IMR-90 (cell line): ENCODE measurements at regions not wholly inside any gene's neighbourhood (a gene's known extent, or its start where the extent isn't known, plus 50 kb on each side); places are given as distances from the start of the nearest gene placed in this dataset.

ENCODE experiments used
- ATAC-seq: fragments of 200-7000 bp; cut with Tn5 transposase; 2 replicates; pipeline ENCODE4 v1.9.1; 2020; ENCODE audit warnings: low read depth, mild to moderate bottlenecking, moderate library complexity
- BruUV-seq: library from RNA; stranded (reverse); fragments of 400-500 nt; replicated peaks from 2 replicates; lab custom pipeline; 2021; lab: Mats Ljungman, UMichigan
- CTCF ChIA-PET: fragments of 300-600 bp; formaldehyde crosslinking; extraction: SDS; loops from one replicate; lab custom pipeline; 2021; ENCODE audit warnings: antibody characterized with exemption; lab: Yijun Ruan, JAX
- POLR2A ChIA-PET: fragments of 300-600 bp; sonication (Branson Sonifier 250); formaldehyde crosslinking; loops from one replicate; lab custom pipeline; 2022; ENCODE audit warnings: antibody characterized with exemption; ENCODE audit not compliant: unreplicated experiment; lab: Charles Lee
- DNase-seq: peaks from one replicate; pipeline ENCODE4 v3.0.0; 2013
- H2AFZ ChIP-seq: replicated peaks from 2 replicates; pipeline ENCODE3; 2013; ENCODE audit warnings: low read length, mild to moderate bottlenecking; ENCODE audit not compliant: poor library complexity
- H2AK5ac ChIP-seq: 2 replicates; pipeline ENCODE4 v1.6.1; 2013; ENCODE audit warnings: low read depth, low read length, inconsistent platforms
- H2AK9ac ChIP-seq: replicated peaks from 2 replicates; pipeline ENCODE3; 2013; ENCODE audit warnings: mild to moderate bottlenecking, low read depth, low read length, moderate library complexity; ENCODE audit not compliant: poor library complexity
- H2BK120ac ChIP-seq: 2 replicates; pipeline ENCODE4 v1.6.1; 2013; ENCODE audit warnings: low read depth, low read length, inconsistent platforms
- H2BK15ac ChIP-seq: 3 replicates; pipeline ENCODE4 v1.6.1; 2013; ENCODE audit warnings: low read depth, low read length, inconsistent platforms
- H2BK20ac ChIP-seq: 2 replicates; pipeline ENCODE4 v1.6.1; 2013; ENCODE audit warnings: low read depth, mild to moderate bottlenecking, inconsistent platforms, low read length, moderate library complexity
- H2BK5ac ChIP-seq: 2 replicates; pipeline ENCODE4 v1.6.1; 2013; ENCODE audit warnings: mild to moderate bottlenecking, low read depth, low read length, inconsistent platforms; ENCODE audit not compliant: poor library complexity, severe bottlenecking
- H3K14ac ChIP-seq: replicated peaks from 2 replicates; pipeline ENCODE4 v1.6.1; 2013; ENCODE audit warnings: low read depth, low read length, inconsistent platforms
- H3K18ac ChIP-seq: 2 replicates; pipeline ENCODE4 v1.6.1; 2013; ENCODE audit warnings: low read depth, low read length, control low read depth
- H3K23ac ChIP-seq: 2 replicates; pipeline ENCODE4 v1.6.1; 2013; ENCODE audit warnings: low read depth, low read length, inconsistent platforms
- H3K27ac ChIP-seq: 2 replicates; pipeline ENCODE4 v1.5.1; 2013; ENCODE audit warnings: mild to moderate bottlenecking, control low read depth, low read length; ENCODE audit not compliant: insufficient read depth
- H3K27me3 ChIP-seq: 2 replicates; pipeline ENCODE4 v1.6.1; 2013; ENCODE audit warnings: low read length; ENCODE audit not compliant: control insufficient read depth, insufficient read depth
- H3K36me3 ChIP-seq: 2 replicates; pipeline ENCODE4 v1.6.1; 2013; ENCODE audit warnings: low read length, mixed read lengths; ENCODE audit not compliant: control insufficient read depth, insufficient read depth
- H3K4ac ChIP-seq: 2 replicates; pipeline ENCODE4 v1.6.1; 2013; ENCODE audit warnings: low read depth, low read length, inconsistent platforms
- H3K4me1 ChIP-seq: 2 replicates; pipeline ENCODE4 v1.6.1; 2013; ENCODE audit warnings: low read length, mixed read lengths; ENCODE audit not compliant: control insufficient read depth, insufficient read depth
- H3K4me2 ChIP-seq: 2 replicates; pipeline ENCODE4 v1.6.1; 2013; ENCODE audit warnings: low read depth, mild to moderate bottlenecking, control low read depth, low read length, moderate library complexity
- H3K4me3 ChIP-seq: 2 replicates; pipeline ENCODE4 v1.5.1; 2013; ENCODE audit warnings: low read depth, mild to moderate bottlenecking, control low read depth, low read length, moderate library complexity; ENCODE audit not compliant: insufficient read depth
- H3K56ac ChIP-seq: 2 replicates; pipeline ENCODE4 v1.6.1; 2013; ENCODE audit warnings: low read length, inconsistent platforms; ENCODE audit not compliant: insufficient read depth; ENCODE audit errors: extremely low read depth
- H3K79me1 ChIP-seq, 2 experiments: 2 replicates each; pipeline ENCODE4 v1.6.1; 2013; ENCODE audit warnings: low read length in 2 of 2, inconsistent platforms in 1 of 2, low read depth in 1 of 2
- H3K9ac ChIP-seq: 2 replicates; pipeline ENCODE4 v1.6.1; 2013; ENCODE audit warnings: low read depth, low read length, control low read depth
- H3K9me1 ChIP-seq: 2 replicates; pipeline ENCODE4 v1.6.1; 2013; ENCODE audit warnings: low read length, inconsistent platforms; ENCODE audit not compliant: insufficient read depth
- H3K9me3 ChIP-seq: 2 replicates; pipeline ENCODE4 v1.6.1; 2013; ENCODE audit warnings: low read length; ENCODE audit not compliant: control insufficient read depth, insufficient read depth
- H4K20me1 ChIP-seq: 2 replicates; pipeline ENCODE4 v1.6.1; 2013; ENCODE audit warnings: low read length, inconsistent platforms; ENCODE audit not compliant: insufficient read depth
- H4K5ac ChIP-seq: 2 replicates; pipeline ENCODE4 v1.6.1; 2013; ENCODE audit warnings: mild to moderate bottlenecking, low read depth, low read length, control low read depth
- H4K8ac ChIP-seq, 2 experiments: 2 replicates each; pipeline ENCODE4 v1.6.1; 2013; ENCODE audit warnings: low read depth in 2 of 2, low read length in 2 of 2, control low read depth in 1 of 2, inconsistent platforms in 1 of 2
- H4K91ac ChIP-seq: 2 replicates; pipeline ENCODE4 v1.6.1; 2013; ENCODE audit warnings: low read depth, low read length, inconsistent platforms; ENCODE audit not compliant: insufficient read depth
- BHLHE40 ChIP-seq: fragments of 150-350 bp; IDR thresholded peaks from 2 replicates; pipeline ENCODE4 v1.6.1; 2016; ENCODE audit warnings: mild to moderate bottlenecking, low read depth, low read length
- CEBPB ChIP-seq: IDR thresholded peaks from 2 replicates; pipeline ENCODE4 v1.6.1; 2012; ENCODE audit warnings: low read depth, low read length, improper control_type of control experiment
- CHD1 ChIP-seq: IDR thresholded peaks from 2 replicates; pipeline ENCODE4 v1.6.1; 2012; ENCODE audit warnings: low read depth, low read length, improper control_type of control experiment
- ELK1 ChIP-seq: fragments of 150-350 bp; IDR thresholded peaks from 2 replicates; pipeline ENCODE4 v1.6.1; 2016; ENCODE audit warnings: low read depth, mild to moderate bottlenecking, low read length, moderate library complexity, borderline replicate concordance
- FOS ChIP-seq: fragments of 150-350 bp; IDR thresholded peaks from 2 replicates; pipeline ENCODE4 v1.6.1; 2016; ENCODE audit warnings: low read depth, low read length
- MAFK ChIP-seq: IDR thresholded peaks from 2 replicates; pipeline ENCODE4 v1.6.1; 2012; ENCODE audit warnings: low read depth, low read length, improper control_type of control experiment
- MAZ ChIP-seq: IDR thresholded peaks from 2 replicates; pipeline ENCODE4 v1.6.1; 2012; ENCODE audit warnings: low read depth, mild to moderate bottlenecking, low read length, improper control_type of control experiment, moderate library complexity, borderline replicate concordance
- POLR2A ChIP-seq: IDR thresholded peaks from 2 replicates; pipeline ENCODE4 v1.6.1; 2012; ENCODE audit warnings: mild to moderate bottlenecking, low read depth, low read length
- RAD21 ChIP-seq: IDR thresholded peaks from 2 replicates; pipeline ENCODE4 v1.6.1; 2012; ENCODE audit warnings: low read length, improper control_type of control experiment
- RCOR1 ChIP-seq: IDR thresholded peaks from 2 replicates; pipeline ENCODE4 v1.6.1; 2012; ENCODE audit warnings: mild to moderate bottlenecking, low read length, improper control_type of control experiment; ENCODE audit not compliant: insufficient replicate concordance
- RFX5 ChIP-seq: IDR thresholded peaks from 2 replicates; pipeline ENCODE4 v1.8.0; 2012; ENCODE audit warnings: low read depth, mild to moderate bottlenecking, low read length, moderate library complexity
- SMC3 ChIP-seq: fragments of 150-350 bp; IDR thresholded peaks from 2 replicates; pipeline ENCODE4 v1.6.1; 2016; ENCODE audit warnings: low read depth, mild to moderate bottlenecking, antibody characterized with exemption, low read length, moderate library complexity
- WGBS, 2 experiments: methylation state at CpG; one replicate each; pipeline versions ENCODE4 v1.1.5 to v1.1.7; 2013; ENCODE audit warnings: missing lambda C conversion rate in 2 of 2; ENCODE audit not compliant: insufficient read length in 1 of 2; ENCODE audit errors: extremely low coverage in 2 of 2; 5-methylcytosine and 5-hydroxymethylcytosine counted together
- dilution Hi-C: fragments of 300-500 bp; cut with HindIII; formaldehyde crosslinking; loops from one replicate; pipeline ENCODE4 v1.14.3; 2018; ENCODE audit warnings: low sequenced_read_pairs; ENCODE audit not compliant: unreplicated experiment
- in situ Hi-C: fragments of 300-500 bp; cut with MboI; formaldehyde crosslinking; loops from 3 replicates; pipeline ENCODE4 v1.14.3; 2019; ENCODE audit warnings: low sequenced_read_pairs, inconsistent platforms, mixed read lengths
- intact Hi-C: fragments of 100-400 bp; cut with micrococcal nuclease; formaldehyde crosslinking; loops from 2 replicates; pipeline ENCODE4 v1.10.0; 2022

GRCh38 chrX:36859231-36859630 is 148.9 kb upstream of the FAM47C start:
- no peaks in the 10 kb centered on the region for H3K9me3 ChIP-seq
- H3K36me3 ChIP-seq = no peaks in the 10 kb centered on the region
- H3K27me3 ChIP-seq = no peaks in the 10 kb centered on the region
- CTCF ChIA-PET = no interaction called here
- H3K4me1 ChIP-seq = no peaks in the 10 kb centered on the region
- no peak for TF ChIP-seq POLR2A
- no peak for TF ChIP-seq RCOR1
- no peak for TF ChIP-seq CEBPB
- no peak for TF ChIP-seq FOS
- no peak for TF ChIP-seq ELK1
- TF ChIP-seq RAD21 = no peak
- TF ChIP-seq MAZ = no peak
- TF ChIP-seq CHD1 = no peak
- TF ChIP-seq MAFK = no peak
- no peak for TF ChIP-seq BHLHE40
- no peak for TF ChIP-seq RFX5
- no peak for TF ChIP-seq SMC3
- no peaks in the 10 kb centered on the region for H3K79me1 ChIP-seq
- no peak overlapping the region for H3K4me3 ChIP-seq
- H2BK120ac ChIP-seq = no peak overlapping the region
- H3K23ac ChIP-seq = no peak overlapping the region
- H3K4ac ChIP-seq = no peak overlapping the region
- no peaks in the 10 kb centered on the region for H4K20me1 ChIP-seq
- H4K8ac ChIP-seq = no peak overlapping the region
- no peak overlapping the region for H2BK5ac ChIP-seq
- no peak overlapping the region for H4K91ac ChIP-seq
- H3K27ac ChIP-seq = no peak overlapping the region
- H3K14ac ChIP-seq = no peak overlapping the region
- H2BK20ac ChIP-seq = no peak overlapping the region
- dilution Hi-C loops = no loop called here
- no peak overlapping the region for H2AK5ac ChIP-seq
- no CpG with 5 or more reads among the region's 7 CpGs for WGBS, 2 experiments
- no peaks in the 10 kb centered on the region for H3K9me1 ChIP-seq
- no peak for DNase-seq
- intact Hi-C loops = no loop called here
- POLR2A ChIA-PET = no interaction called here
- H4K5ac ChIP-seq = no peak overlapping the region
- no peak for ATAC-seq
- no peak overlapping the region for H3K18ac ChIP-seq
- no TSS peak for BruUV-seq
- no peak overlapping the region for H3K4me2 ChIP-seq
- no peak overlapping the region for H3K56ac ChIP-seq
- H2AK9ac ChIP-seq = no peak overlapping the region
- H3K9ac ChIP-seq = no peak overlapping the region
- no peak overlapping the region for H2AFZ ChIP-seq
- no peak overlapping the region for H2BK15ac ChIP-seq
- in situ Hi-C loops = loop anchor here (25.0 kb wide), 1 partner anchor 1472 kb away; no protein-coding TSS in a partner anchor
